IMR-90 (cell line): ENCODE measurements at regions not wholly inside any gene's neighbourhood (a gene's known extent, or its start where the extent isn't known, plus 50 kb on each side); places are given as distances from the start of the nearest gene placed in this dataset.

Experiments used
- ATAC-seq: fragments of 200-7000 bp; cut with Tn5 transposase; 2 replicates; pipeline ENCODE4 v1.9.1; 2020; ENCODE audit warnings: low read depth, mild to moderate bottlenecking, moderate library complexity
- BruUV-seq: library from RNA; stranded (reverse); fragments of 400-500 nt; replicated peaks from 2 replicates; lab custom pipeline; 2021; lab: Mats Ljungman, UMichigan
- CTCF ChIA-PET: fragments of 300-600 bp; formaldehyde crosslinking; extraction: SDS; loops from one replicate; lab custom pipeline; 2021; ENCODE audit warnings: antibody characterized with exemption; lab: Yijun Ruan, JAX
- POLR2A ChIA-PET: fragments of 300-600 bp; sonication (Branson Sonifier 250); formaldehyde crosslinking; loops from one replicate; lab custom pipeline; 2022; ENCODE audit warnings: antibody characterized with exemption; ENCODE audit not compliant: unreplicated experiment; lab: Charles Lee
- DNase-seq: peaks from one replicate; pipeline ENCODE4 v3.0.0; 2013
- H2AFZ ChIP-seq: replicated peaks from 2 replicates; pipeline ENCODE3; 2013; ENCODE audit warnings: low read length, mild to moderate bottlenecking; ENCODE audit not compliant: poor library complexity
- H2AK5ac ChIP-seq: 2 replicates; pipeline ENCODE4 v1.6.1; 2013; ENCODE audit warnings: low read depth, low read length, inconsistent platforms
- H2AK9ac ChIP-seq: replicated peaks from 2 replicates; pipeline ENCODE3; 2013; ENCODE audit warnings: mild to moderate bottlenecking, low read depth, low read length, moderate library complexity; ENCODE audit not compliant: poor library complexity
- H2BK120ac ChIP-seq: 2 replicates; pipeline ENCODE4 v1.6.1; 2013; ENCODE audit warnings: low read depth, low read length, inconsistent platforms
- H2BK15ac ChIP-seq: 3 replicates; pipeline ENCODE4 v1.6.1; 2013; ENCODE audit warnings: low read depth, low read length, inconsistent platforms
- H2BK20ac ChIP-seq: 2 replicates; pipeline ENCODE4 v1.6.1; 2013; ENCODE audit warnings: low read depth, mild to moderate bottlenecking, inconsistent platforms, low read length, moderate library complexity
- H2BK5ac ChIP-seq: 2 replicates; pipeline ENCODE4 v1.6.1; 2013; ENCODE audit warnings: mild to moderate bottlenecking, low read depth, low read length, inconsistent platforms; ENCODE audit not compliant: poor library complexity, severe bottlenecking
- H3K14ac ChIP-seq: replicated peaks from 2 replicates; pipeline ENCODE4 v1.6.1; 2013; ENCODE audit warnings: low read depth, low read length, inconsistent platforms
- H3K18ac ChIP-seq: 2 replicates; pipeline ENCODE4 v1.6.1; 2013; ENCODE audit warnings: low read depth, low read length, control low read depth
- H3K23ac ChIP-seq: 2 replicates; pipeline ENCODE4 v1.6.1; 2013; ENCODE audit warnings: low read depth, low read length, inconsistent platforms
- H3K27ac ChIP-seq: 2 replicates; pipeline ENCODE4 v1.5.1; 2013; ENCODE audit warnings: mild to moderate bottlenecking, control low read depth, low read length; ENCODE audit not compliant: insufficient read depth
- H3K27me3 ChIP-seq: 2 replicates; pipeline ENCODE4 v1.6.1; 2013; ENCODE audit warnings: low read length; ENCODE audit not compliant: control insufficient read depth, insufficient read depth
- H3K36me3 ChIP-seq: 2 replicates; pipeline ENCODE4 v1.6.1; 2013; ENCODE audit warnings: low read length, mixed read lengths; ENCODE audit not compliant: control insufficient read depth, insufficient read depth
- H3K4ac ChIP-seq: 2 replicates; pipeline ENCODE4 v1.6.1; 2013; ENCODE audit warnings: low read depth, low read length, inconsistent platforms
- H3K4me1 ChIP-seq: 2 replicates; pipeline ENCODE4 v1.6.1; 2013; ENCODE audit warnings: low read length, mixed read lengths; ENCODE audit not compliant: control insufficient read depth, insufficient read depth
- H3K4me2 ChIP-seq: 2 replicates; pipeline ENCODE4 v1.6.1; 2013; ENCODE audit warnings: low read depth, mild to moderate bottlenecking, control low read depth, low read length, moderate library complexity
- H3K4me3 ChIP-seq: 2 replicates; pipeline ENCODE4 v1.5.1; 2013; ENCODE audit warnings: low read depth, mild to moderate bottlenecking, control low read depth, low read length, moderate library complexity; ENCODE audit not compliant: insufficient read depth
- H3K56ac ChIP-seq: 2 replicates; pipeline ENCODE4 v1.6.1; 2013; ENCODE audit warnings: low read length, inconsistent platforms; ENCODE audit not compliant: insufficient read depth; ENCODE audit errors: extremely low read depth
- H3K79me1 ChIP-seq, 2 experiments: 2 replicates each; pipeline ENCODE4 v1.6.1; 2013; ENCODE audit warnings: low read length in 2 of 2, inconsistent platforms in 1 of 2, low read depth in 1 of 2
- H3K9ac ChIP-seq: 2 replicates; pipeline ENCODE4 v1.6.1; 2013; ENCODE audit warnings: low read depth, low read length, control low read depth
- H3K9me1 ChIP-seq: 2 replicates; pipeline ENCODE4 v1.6.1; 2013; ENCODE audit warnings: low read length, inconsistent platforms; ENCODE audit not compliant: insufficient read depth
- H3K9me3 ChIP-seq: 2 replicates; pipeline ENCODE4 v1.6.1; 2013; ENCODE audit warnings: low read length; ENCODE audit not compliant: control insufficient read depth, insufficient read depth
- H4K20me1 ChIP-seq: 2 replicates; pipeline ENCODE4 v1.6.1; 2013; ENCODE audit warnings: low read length, inconsistent platforms; ENCODE audit not compliant: insufficient read depth
- H4K5ac ChIP-seq: 2 replicates; pipeline ENCODE4 v1.6.1; 2013; ENCODE audit warnings: mild to moderate bottlenecking, low read depth, low read length, control low read depth
- H4K8ac ChIP-seq, 2 experiments: 2 replicates each; pipeline ENCODE4 v1.6.1; 2013; ENCODE audit warnings: low read depth in 2 of 2, low read length in 2 of 2, control low read depth in 1 of 2, inconsistent platforms in 1 of 2
- H4K91ac ChIP-seq: 2 replicates; pipeline ENCODE4 v1.6.1; 2013; ENCODE audit warnings: low read depth, low read length, inconsistent platforms; ENCODE audit not compliant: insufficient read depth
- BHLHE40 ChIP-seq: fragments of 150-350 bp; IDR thresholded peaks from 2 replicates; pipeline ENCODE4 v1.6.1; 2016; ENCODE audit warnings: mild to moderate bottlenecking, low read depth, low read length
- CEBPB ChIP-seq: IDR thresholded peaks from 2 replicates; pipeline ENCODE4 v1.6.1; 2012; ENCODE audit warnings: low read depth, low read length, improper control_type of control experiment
- CHD1 ChIP-seq: IDR thresholded peaks from 2 replicates; pipeline ENCODE4 v1.6.1; 2012; ENCODE audit warnings: low read depth, low read length, improper control_type of control experiment
- CTCF ChIP-seq: conservative IDR thresholded peaks from 2 replicates; pipeline ENCODE4 v1.5.1; 2012; ENCODE audit warnings: mild to moderate bottlenecking, low read depth, low read length, improper control_type of control experiment
- ELK1 ChIP-seq: fragments of 150-350 bp; IDR thresholded peaks from 2 replicates; pipeline ENCODE4 v1.6.1; 2016; ENCODE audit warnings: low read depth, mild to moderate bottlenecking, low read length, moderate library complexity, borderline replicate concordance
- FOS ChIP-seq: fragments of 150-350 bp; IDR thresholded peaks from 2 replicates; pipeline ENCODE4 v1.6.1; 2016; ENCODE audit warnings: low read depth, low read length
- MAFK ChIP-seq: IDR thresholded peaks from 2 replicates; pipeline ENCODE4 v1.6.1; 2012; ENCODE audit warnings: low read depth, low read length, improper control_type of control experiment
- MAZ ChIP-seq: IDR thresholded peaks from 2 replicates; pipeline ENCODE4 v1.6.1; 2012; ENCODE audit warnings: low read depth, mild to moderate bottlenecking, low read length, improper control_type of control experiment, moderate library complexity, borderline replicate concordance
- MXI1 ChIP-seq: IDR thresholded peaks from 2 replicates; pipeline ENCODE4 v1.6.1; 2012; ENCODE audit warnings: low read depth, mild to moderate bottlenecking, low read length, moderate library complexity, borderline replicate concordance
- NFE2L2 ChIP-seq: fragments of 150-350 bp; IDR thresholded peaks from 2 replicates; pipeline ENCODE4 v1.6.1; 2016; ENCODE audit warnings: low read depth, mild to moderate bottlenecking, low read length
- POLR2A ChIP-seq: IDR thresholded peaks from 2 replicates; pipeline ENCODE4 v1.6.1; 2012; ENCODE audit warnings: mild to moderate bottlenecking, low read depth, low read length
- RAD21 ChIP-seq: IDR thresholded peaks from 2 replicates; pipeline ENCODE4 v1.6.1; 2012; ENCODE audit warnings: low read length, improper control_type of control experiment
- RCOR1 ChIP-seq: IDR thresholded peaks from 2 replicates; pipeline ENCODE4 v1.6.1; 2012; ENCODE audit warnings: mild to moderate bottlenecking, low read length, improper control_type of control experiment; ENCODE audit not compliant: insufficient replicate concordance
- RFX5 ChIP-seq: IDR thresholded peaks from 2 replicates; pipeline ENCODE4 v1.8.0; 2012; ENCODE audit warnings: low read depth, mild to moderate bottlenecking, low read length, moderate library complexity
- SMC3 ChIP-seq: fragments of 150-350 bp; IDR thresholded peaks from 2 replicates; pipeline ENCODE4 v1.6.1; 2016; ENCODE audit warnings: low read depth, mild to moderate bottlenecking, antibody characterized with exemption, low read length, moderate library complexity
- USF2 ChIP-seq: fragments of 150-350 bp; IDR thresholded peaks from 2 replicates; pipeline ENCODE4 v1.6.1; 2017; ENCODE audit warnings: mild to moderate bottlenecking, antibody characterized with exemption, low read length, low read depth
- WGBS, 2 experiments: methylation state at CpG; one replicate each; pipeline versions ENCODE4 v1.1.5 to v1.1.7; 2013; ENCODE audit warnings: missing lambda C conversion rate in 2 of 2; ENCODE audit not compliant: insufficient read length in 1 of 2; ENCODE audit errors: extremely low coverage in 2 of 2; 5-methylcytosine and 5-hydroxymethylcytosine counted together
- dilution Hi-C: fragments of 300-500 bp; cut with HindIII; formaldehyde crosslinking; loops from one replicate; pipeline ENCODE4 v1.14.3; 2018; ENCODE audit warnings: low sequenced_read_pairs; ENCODE audit not compliant: unreplicated experiment
- in situ Hi-C: fragments of 300-500 bp; cut with MboI; formaldehyde crosslinking; loops from 3 replicates; pipeline ENCODE4 v1.14.3; 2019; ENCODE audit warnings: low sequenced_read_pairs, inconsistent platforms, mixed read lengths
- intact Hi-C: fragments of 100-400 bp; cut with micrococcal nuclease; formaldehyde crosslinking; loops from 2 replicates; pipeline ENCODE4 v1.10.0; 2022

- Histone ChIP-seq H2BK5ac (no peak overlapping the region), H3K9me1 (no peaks in the 10 kb centered on the region; the same call in 1 of the 2 replicates), H3K79me1 (no peaks in the 10 kb centered on the region), H2AFZ (peak overlapping the region; percentile 8), H4K20me1 (no peaks in the 10 kb centered on the region), H3K23ac (no peak overlapping the region), H4K8ac (no peak overlapping the region), H3K4ac (no peak overlapping the region), H2BK15ac (no peak overlapping the region), H3K18ac (no peak overlapping the region), H2AK5ac (no peak overlapping the region), H3K14ac (no peak overlapping the region), H3K4me1 (no peaks in the 10 kb centered on the region), H2AK9ac (no peak overlapping the region), H4K91ac (no peak overlapping the region), H2BK120ac (no peak overlapping the region), H4K5ac (no peak overlapping the region), H3K36me3 (no peaks in the 10 kb centered on the region), H2BK20ac (no peak overlapping the region), H3K9me3 (peaks cover 3% of the 10 kb centered on the region; the same call in 1 of the 2 replicates), H3K27me3 (no peaks in the 10 kb centered on the region), H3K4me2 (no peak overlapping the region), H3K4me3 (no peak overlapping the region), H3K56ac (no peak overlapping the region), H3K9ac (no peak overlapping the region), H3K27ac (no peak overlapping the region)
- DNase-seq (no peak), ATAC-seq (no peak)
- BruUV-seq, result no TSS peak
- TF ChIP-seq NFE2L2, result no peak
- TF ChIP-seq MAFK, result no peak
- TF ChIP-seq RFX5, result no peak
- TF ChIP-seq MAZ, result no peak
- TF ChIP-seq ELK1, result no peak
- TF ChIP-seq RCOR1, result no peak
- no peak for TF ChIP-seq POLR2A
- TF ChIP-seq BHLHE40, result no peak
- no peak for TF ChIP-seq CTCF
- TF ChIP-seq CEBPB, result no peak
- TF ChIP-seq MXI1, result no peak
- TF ChIP-seq CHD1, result no peak
- TF ChIP-seq RAD21, result no peak
- no peak for TF ChIP-seq SMC3
- no peak for TF ChIP-seq USF2
- no peak for TF ChIP-seq FOS
- intact Hi-C loops, result no loop called here
- in situ Hi-C loops, result no loop called here
- CTCF ChIA-PET, result no interaction called here
- no CpG with 5 or more reads among the region's 9 CpGs for WGBS, 2 experiments
- dilution Hi-C loops, result no loop called here
- POLR2A ChIA-PET, result no interaction called here
Observed at GRCh38 chr13:44867825-44868224, 121.4 kb downstream of the NUFIP1 start.
